Ascending aorta (tissue), 2 donors: ENCODE measurements at regions not wholly inside any gene's neighbourhood (a gene's known extent, or its start where the extent isn't known, plus 50 kb on each side); places are given as distances from the start of the nearest gene placed in this dataset.

Experiments
- DNase-seq, 2 donors: peaks; one replicate each; pipeline ENCODE4 v3.0.0-alpha.2; 2019; ENCODE audit warnings: low spot score in 2 of 2
- H3K27ac ChIP-seq, 2 donors: fragments of 200-600 bp; sonication (generic); one replicate each; pipeline ENCODE4 v1.5.1; 2016 to 2017; ENCODE audit warnings: mild to moderate bottlenecking in 1 of 2
- H3K27me3 ChIP-seq: fragments of 200-600 bp; sonication (generic); one replicate; pipeline ENCODE4 v1.5.1; 2017
- H3K36me3 ChIP-seq, 2 donors: fragments of 200-600 bp; sonication (generic); one replicate each; pipeline ENCODE4 v1.5.1; 2016
- H3K4me1 ChIP-seq, 2 donors: fragments of 200-600 bp; sonication (generic); one replicate each; pipeline ENCODE4 v1.5.1; 2016 to 2017; ENCODE audit warnings: mild to moderate bottlenecking in 1 of 2
- H3K4me3 ChIP-seq, 2 donors: fragments of 200-600 bp; sonication (generic); one replicate each; pipeline ENCODE4 v1.5.1; 2016 to 2017; ENCODE audit warnings: mild to moderate bottlenecking in 1 of 2
- H3K9me3 ChIP-seq, 2 donors: fragments of 200-600 bp; sonication (generic); one replicate each; pipeline ENCODE4 v1.5.1; 2016
- CTCF ChIP-seq, 3 experiments: fragments of 200-600 bp in 2 of 3; fragments of 450-650 bp in 1 of 3; sonication (generic) in 2 of 3; IDR thresholded peaks; one replicate each; pipeline ENCODE4 v1.5.1; 2016 to 2019; ENCODE audit warnings: antibody characterized with exemption in 3 of 3, mild to moderate bottlenecking in 1 of 3, moderate library complexity in 1 of 3
- intact Hi-C: fragments of 100-400 bp; cut with DNase I; formaldehyde crosslinking; loops from one replicate; pipeline ENCODE4 v1.15.1; 2023

GRCh38 chr9:26175264-26175663, 497.0 kb upstream of the TUSC1 start:
- TF ChIP-seq CTCF (IDR thresholded peaks at IDR 0.05): no peak
- no peaks in the 10 kb centered on the region for H3K9me3 ChIP-seq
- H3K4me1 ChIP-seq: no peaks in the 10 kb centered on the region
- H3K36me3 ChIP-seq: no peaks in the 10 kb centered on the region
- no peak overlapping the region for H3K27ac ChIP-seq
- no peaks in the 10 kb centered on the region for H3K27me3 ChIP-seq
- no peak for DNase-seq
- intact Hi-C loops: no loop called here
- H3K4me3 ChIP-seq: no peak overlapping the region

GRCh38 chr9:26172301-26172700, 494.1 kb upstream of the TUSC1 start:
- TF ChIP-seq CTCF (IDR thresholded peaks at IDR 0.05): no peak
- H3K4me1 ChIP-seq: no peaks in the 10 kb centered on the region
- no peak for DNase-seq
- no peaks in the 10 kb centered on the region for H3K36me3 ChIP-seq
- H3K27ac ChIP-seq: no peak overlapping the region
- no peak overlapping the region for H3K4me3 ChIP-seq
- intact Hi-C loops: no loop called here
- no peaks in the 10 kb centered on the region for H3K9me3 ChIP-seq
- no peaks in the 10 kb centered on the region for H3K27me3 ChIP-seq

- Histone ChIP-seq H3K4me1 (no peaks in the 10 kb centered on the region), H3K4me3 (no peak overlapping the region), H3K9me3 (no peaks in the 10 kb centered on the region), H3K36me3 (no peaks in the 10 kb centered on the region), H3K27me3 (no peaks in the 10 kb centered on the region), H3K27ac (no peak overlapping the region)
- no peak for TF ChIP-seq CTCF (IDR thresholded peaks at IDR 0.05)
- no peak for DNase-seq
- intact Hi-C loops: no loop called here
These were observed 493.4 kb upstream of the TUSC1 start for GRCh38 chr9:26171691-26172090.

DNA sequence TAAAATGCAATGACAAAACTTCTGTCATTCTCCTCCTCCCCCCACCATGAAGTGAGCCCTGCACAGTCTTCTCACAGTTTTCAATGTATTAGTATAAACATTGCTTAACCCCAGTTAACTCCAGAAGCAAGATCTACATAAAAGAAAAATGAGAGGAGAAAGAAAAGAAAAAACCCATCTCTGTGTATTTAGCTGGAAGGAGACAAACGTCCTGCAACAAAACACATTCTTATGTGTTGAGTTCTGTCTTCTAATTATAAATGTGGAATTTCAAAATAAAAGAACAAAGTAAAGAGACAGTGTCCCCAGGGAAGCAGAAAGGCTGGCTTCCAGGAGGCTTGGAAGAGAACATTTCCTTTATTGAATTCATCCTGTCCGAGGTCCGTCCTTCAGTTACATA, 491.9 kb upstream of the TUSC1 start:
- H3K36me3 ChIP-seq: no peaks in the 10 kb centered on the region
- no peaks in the 10 kb centered on the region for H3K27me3 ChIP-seq
- no peak for TF ChIP-seq CTCF (IDR thresholded peaks at IDR 0.05)
- no peak for DNase-seq
- H3K9me3 ChIP-seq: no peaks in the 10 kb centered on the region
- no peaks in the 10 kb centered on the region for H3K4me1 ChIP-seq
- H3K27ac ChIP-seq: no peak overlapping the region
- intact Hi-C loops: no loop called here
- no peak overlapping the region for H3K4me3 ChIP-seq

DNA sequence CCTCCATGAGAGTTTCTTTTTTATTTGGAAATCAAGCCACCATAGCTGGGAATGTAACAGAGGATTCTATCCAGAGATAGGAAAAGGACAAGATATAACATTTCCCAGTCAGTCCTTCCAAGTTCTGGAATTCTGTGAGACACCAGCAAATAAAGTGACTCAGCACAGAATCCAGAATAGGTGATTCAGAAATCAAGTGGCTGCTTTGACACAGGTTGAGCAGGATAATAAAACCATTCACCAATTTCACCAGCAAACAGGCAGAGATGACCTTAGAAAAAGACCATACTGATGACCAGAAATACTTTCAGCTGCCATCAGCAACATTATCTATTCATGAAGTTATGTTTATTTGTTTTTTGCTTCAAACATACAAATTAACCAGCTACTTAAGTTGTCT, 491.5 kb upstream of the TUSC1 start:
- TF ChIP-seq CTCF (IDR thresholded peaks at IDR 0.05): no peak
- H3K27me3 ChIP-seq: no peaks in the 10 kb centered on the region
- H3K36me3 ChIP-seq: no peaks in the 10 kb centered on the region
- no peaks in the 10 kb centered on the region for H3K9me3 ChIP-seq
- DNase-seq: no peak
- no peak overlapping the region for H3K4me3 ChIP-seq
- no peak overlapping the region for H3K27ac ChIP-seq
- no peaks in the 10 kb centered on the region for H3K4me1 ChIP-seq
- intact Hi-C loops: no loop called here

DNA sequence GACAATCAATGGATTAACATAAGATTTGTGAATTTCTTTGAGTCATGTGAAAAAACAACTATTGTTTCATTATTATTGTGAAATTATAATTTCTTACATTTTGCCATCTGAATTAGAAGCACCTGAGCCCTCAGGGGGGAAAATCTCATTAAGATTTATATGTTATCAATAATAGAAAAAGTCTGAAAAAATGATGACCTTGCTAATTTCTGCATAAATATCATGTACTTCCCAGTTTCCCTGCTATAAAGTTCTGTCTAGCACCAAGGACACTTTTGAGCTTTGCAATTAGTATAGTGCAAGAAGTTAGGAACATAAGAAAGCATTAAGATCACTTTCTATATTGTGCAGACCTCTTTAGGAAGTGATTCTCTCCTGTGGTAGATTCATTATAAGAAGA, 488.3 kb upstream of the TUSC1 start:
- Histone ChIP-seq H3K27ac (no peak overlapping the region), H3K4me3 (no peak overlapping the region), H3K9me3 (no peaks in the 10 kb centered on the region), H3K27me3 (no peaks in the 10 kb centered on the region), H3K36me3 (no peaks in the 10 kb centered on the region), H3K4me1 (no peaks in the 10 kb centered on the region)
- intact Hi-C loops: no loop called here
- no peak for TF ChIP-seq CTCF (IDR thresholded peaks at IDR 0.05)
- DNase-seq: no peak
